H4 (cell line): ENCODE measurements at regions not wholly inside any gene's neighbourhood (a gene's known extent, or its start where the extent isn't known, plus 50 kb on each side); places are given as distances from the start of the nearest gene placed in this dataset.
"Not testable (repeated sequence)": the region's sequence is repeated elsewhere in the genome, so short reads cannot be mapped to it uniquely, and the experiment has no call there.

Source experiments
- DNase-seq: peaks from one replicate; pipeline ENCODE4 v3.0.0-alpha.2; 2015; ENCODE audit warnings: low spot score

GRCh38 chr3:173217127-173217526 lies 76.1 kb upstream of the SPATA16 start:
- DNase-seq: peak; percentile 71

- DNase-seq: no peak
These were observed 75.0 kb upstream of the SPATA16 start for GRCh38 chr3:173216063-173216462.

- DNase-seq: no peak
These were observed 73.5 kb upstream of the SPATA16 start for GRCh38 chr3:173214576-173214975.

- DNase-seq: no peak
These were observed 58.5 kb upstream of the SPATA16 start for GRCh38 chr3:173199568-173199967.

GRCh38 chr3:173194868-173195267 lies 53.8 kb upstream of the SPATA16 start:
- DNase-seq: not testable (repeated sequence)

- no peak for DNase-seq
These were observed 50.6 kb upstream of the SPATA16 start for GRCh38 chr3:173191611-173192010.
